Suppressor macrophage treated with lipopolysaccharide for 1 hour (primary cell): ENCODE measurements at regions not wholly inside any gene's neighbourhood (a gene's known extent, or its start where the extent isn't known, plus 50 kb on each side); places are given as distances from the start of the nearest gene placed in this dataset.
"Not testable (repeated sequence)": the region's sequence is repeated elsewhere in the genome, so short reads cannot be mapped to it uniquely, and the experiment has no call there.

Experiments used
- DNase-seq, 3 donors: peaks; one replicate each; pipeline ENCODE4 v3.0.0-alpha.2; 2020 to 2022

DNA sequence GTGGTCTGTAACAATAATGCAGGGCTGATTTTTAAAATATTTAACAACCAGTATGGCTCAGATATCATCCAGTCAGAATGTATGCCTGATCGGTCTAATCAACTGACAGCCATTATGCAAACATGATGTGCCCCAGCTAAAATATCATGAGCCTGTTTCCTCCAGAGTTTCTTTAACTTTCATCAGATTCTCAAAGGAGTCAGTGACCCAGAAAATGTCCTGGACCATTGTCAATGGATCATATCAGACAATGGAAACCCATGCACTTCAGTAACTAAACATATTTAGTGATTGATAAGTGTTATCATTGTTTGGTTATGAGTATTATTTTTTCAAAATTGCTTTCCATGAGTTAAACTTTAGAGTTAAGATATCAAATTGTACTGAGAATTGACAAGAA, 173.5 kb downstream of the LMBRD1 start:
- no peak for DNase-seq

DNA sequence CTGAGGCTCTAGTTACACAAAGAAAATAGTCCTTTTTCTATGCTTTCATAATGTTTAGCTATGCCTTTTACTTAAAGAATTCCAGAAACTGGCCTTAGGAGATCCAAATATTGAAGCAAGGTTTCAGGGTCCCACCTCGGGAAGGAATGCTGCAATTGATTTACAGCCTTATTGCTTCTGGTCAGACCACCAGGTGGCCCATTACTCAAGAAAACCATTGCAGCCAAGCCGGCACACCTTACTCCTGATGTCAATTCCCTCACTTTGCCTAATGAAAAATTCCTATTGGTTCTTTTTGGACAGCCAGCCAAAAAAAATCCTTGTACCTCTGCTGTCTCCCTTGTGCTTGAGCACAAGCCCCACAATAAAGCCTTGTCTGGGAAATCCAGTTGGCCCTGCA, 173.9 kb downstream of the LMBRD1 start:
- DNase-seq = no peak

DNA sequence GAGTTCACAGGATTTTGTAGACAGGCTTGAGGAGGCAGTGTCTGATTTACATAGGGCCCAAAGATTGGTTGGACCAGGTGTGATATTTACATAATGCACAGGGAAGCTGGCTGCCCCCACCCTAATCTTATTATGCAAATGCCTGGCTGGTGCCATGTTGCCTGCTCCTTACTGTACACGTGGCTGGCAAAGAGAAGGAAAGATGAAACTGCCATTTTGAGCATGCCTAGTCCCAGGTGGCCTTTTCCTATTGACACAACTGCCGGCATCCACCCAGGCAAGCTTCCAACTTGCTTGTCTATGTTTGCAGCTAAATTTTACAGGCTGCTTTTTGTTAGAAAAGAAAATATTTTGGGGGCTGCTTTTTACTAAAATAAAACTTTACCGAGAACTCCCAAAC, 174.6 kb downstream of the LMBRD1 start:
- no peak for DNase-seq

DNA sequence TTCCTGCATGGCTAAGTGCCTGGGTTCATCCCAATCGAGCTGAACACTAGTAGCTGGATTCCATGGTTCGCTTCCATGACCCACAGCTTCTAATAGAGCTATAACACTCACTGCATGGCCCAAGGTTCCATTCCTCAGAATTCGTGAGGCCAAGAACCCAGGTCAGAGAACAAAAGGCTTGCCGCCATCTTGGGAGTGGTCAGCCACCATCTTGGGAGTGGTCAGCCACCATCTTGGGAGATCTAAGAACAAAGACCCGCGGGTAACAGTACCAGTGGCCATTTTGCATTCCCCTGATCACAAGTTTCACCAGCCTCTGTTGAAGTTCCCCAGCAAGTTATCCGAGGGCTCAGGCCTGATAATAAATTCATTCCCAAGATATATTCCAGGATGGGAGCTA, 179.6 kb downstream of the LMBRD1 start:
- no peak for DNase-seq

DNA sequence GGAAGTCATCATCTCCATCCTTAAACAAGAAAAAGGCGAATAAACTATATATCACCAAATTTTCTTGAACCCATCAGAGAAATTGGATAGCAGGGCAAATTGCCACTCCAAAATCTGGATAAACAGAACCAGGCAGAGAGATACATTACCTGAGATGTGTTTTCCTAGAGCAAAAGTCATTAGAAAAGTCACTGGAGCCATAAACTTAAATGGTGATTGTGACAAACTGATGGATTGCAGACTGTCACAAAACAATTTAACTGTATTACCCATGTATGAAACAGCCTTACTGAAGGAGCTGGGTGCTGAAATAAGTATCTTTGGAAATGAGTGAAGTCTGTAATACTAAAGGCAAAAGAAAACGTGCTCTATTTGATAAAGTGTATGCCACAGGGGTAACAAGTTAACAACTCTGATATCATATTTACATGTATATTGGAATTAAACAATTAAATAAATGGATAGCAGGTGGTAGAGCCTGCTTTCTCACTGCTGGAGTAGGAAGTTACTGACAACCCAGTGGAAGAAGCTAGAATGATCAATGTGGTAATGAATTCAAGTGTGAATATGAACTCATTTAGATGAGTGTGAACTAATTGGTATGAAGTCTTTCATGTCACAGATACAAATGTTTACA, 186.9 kb downstream of the LMBRD1 start:
- DNase-seq = no peak

DNA sequence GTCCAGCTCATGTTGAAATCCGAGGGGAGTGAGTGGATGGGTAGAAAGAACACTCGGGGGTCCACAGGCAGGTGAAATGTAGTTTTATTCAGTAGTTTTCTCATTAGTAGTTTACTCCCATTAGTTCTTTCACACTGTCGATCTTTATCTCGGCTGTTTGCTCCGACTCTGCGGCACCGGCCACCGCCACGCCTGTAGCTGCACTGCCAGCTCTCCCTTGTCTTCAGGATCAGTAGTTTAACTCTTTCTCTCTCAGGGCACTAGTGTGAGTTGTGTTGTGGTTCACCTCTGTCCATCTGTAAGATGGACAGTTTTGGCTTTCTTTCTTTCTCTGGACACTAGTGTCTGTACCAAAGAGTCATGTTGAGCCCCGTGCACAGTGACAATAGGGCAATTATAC, 195.7 kb downstream of the LMBRD1 start:
- no peak for DNase-seq

DNA sequence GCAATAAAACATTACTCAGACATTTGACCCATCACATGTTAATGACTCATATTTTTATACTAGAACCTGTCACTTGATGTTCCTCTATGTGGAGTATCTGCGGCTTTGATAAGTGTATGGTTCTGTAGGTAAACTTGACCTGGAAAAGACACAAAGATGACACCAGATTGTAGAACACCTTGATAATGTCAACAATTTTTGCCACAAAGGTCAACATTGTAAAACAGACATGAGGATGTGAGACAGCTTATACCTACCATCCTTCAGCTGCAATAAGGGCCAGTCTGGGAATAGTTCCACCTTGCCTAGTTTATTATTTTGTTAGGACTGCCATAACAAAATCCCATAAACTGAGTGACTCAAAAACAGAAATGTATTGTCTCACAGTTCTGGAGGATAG, 202.4 kb downstream of the LMBRD1 start:
- no peak for DNase-seq

DNA sequence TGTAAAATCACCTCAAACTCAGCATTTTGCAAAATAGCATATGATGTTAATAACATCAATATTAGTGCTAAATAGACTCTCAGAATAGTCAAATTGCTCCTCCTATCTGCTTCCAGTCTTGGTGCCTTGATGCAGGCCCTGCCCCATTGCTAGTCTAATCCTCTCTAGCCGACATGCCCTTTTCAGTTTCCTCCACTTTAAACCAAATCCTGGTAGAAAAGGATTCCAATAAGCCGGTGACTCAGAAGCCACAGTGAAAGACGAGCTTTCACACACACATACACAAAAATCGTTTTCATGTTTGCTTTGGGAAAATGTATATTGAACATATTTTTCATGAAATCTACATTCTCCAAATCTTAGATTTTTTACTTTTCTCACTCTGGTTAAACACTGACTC, 203.1 kb downstream of the LMBRD1 start:
- no peak for DNase-seq

DNA sequence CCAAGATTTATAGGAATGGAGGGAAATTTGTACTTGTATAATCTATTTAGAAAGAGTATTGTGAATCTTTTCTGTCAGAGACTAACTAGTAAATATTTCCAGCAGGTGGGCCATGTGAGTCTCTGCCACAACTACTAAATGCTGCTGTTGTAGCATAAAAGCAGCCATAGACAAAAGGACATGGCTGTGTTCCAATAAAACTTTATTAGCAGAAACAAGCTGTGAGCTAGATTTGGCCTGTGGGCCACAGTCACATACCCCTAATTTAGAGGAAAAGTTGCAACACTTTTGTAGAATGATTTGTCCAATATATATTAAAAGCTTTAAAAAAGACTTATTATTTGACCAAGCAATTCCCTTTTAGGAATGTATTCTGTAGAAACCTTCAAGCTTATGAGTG, 207.2 kb downstream of the LMBRD1 start:
- no peak for DNase-seq

DNA sequence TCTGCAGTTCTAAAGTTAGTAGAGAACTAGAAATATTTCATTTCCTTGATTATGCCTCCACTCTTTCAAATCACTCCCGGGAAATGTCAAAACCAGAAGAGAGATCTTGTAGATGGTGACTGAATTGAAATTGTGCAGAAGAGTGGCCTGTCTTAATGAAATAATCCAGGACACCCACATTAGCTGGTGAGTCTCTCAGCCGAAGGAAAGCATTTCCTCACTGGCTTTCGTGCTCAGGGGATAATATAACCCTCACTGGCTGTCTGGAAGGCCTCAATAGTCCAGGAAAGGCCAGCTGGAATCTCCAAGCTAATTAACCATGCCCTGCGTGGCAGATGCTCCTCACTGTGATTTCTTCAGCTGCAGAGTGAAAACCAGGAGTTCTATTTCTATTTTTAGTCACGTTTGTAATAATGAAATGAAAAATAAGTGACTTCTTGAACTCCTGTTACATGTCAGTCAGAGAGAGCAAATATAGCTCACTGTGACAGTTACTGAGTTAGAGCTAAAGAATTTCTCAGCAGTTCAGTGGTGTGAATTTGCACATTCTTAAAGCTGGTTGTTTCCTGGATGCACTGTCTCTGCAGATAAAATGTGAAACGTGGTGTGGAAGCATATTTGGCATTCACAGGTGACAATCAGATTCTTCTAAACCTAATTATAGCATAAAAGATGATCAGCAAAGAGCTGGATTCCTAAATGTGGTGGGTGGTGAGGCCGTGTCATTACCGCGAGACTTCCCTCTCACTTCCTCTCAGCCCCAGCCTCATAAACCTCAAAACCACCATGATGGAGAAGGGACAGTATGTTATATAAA, 211.7 kb downstream of the LMBRD1 start:
- peak in 1 of 3 donors; percentile 4 for DNase-seq

DNA sequence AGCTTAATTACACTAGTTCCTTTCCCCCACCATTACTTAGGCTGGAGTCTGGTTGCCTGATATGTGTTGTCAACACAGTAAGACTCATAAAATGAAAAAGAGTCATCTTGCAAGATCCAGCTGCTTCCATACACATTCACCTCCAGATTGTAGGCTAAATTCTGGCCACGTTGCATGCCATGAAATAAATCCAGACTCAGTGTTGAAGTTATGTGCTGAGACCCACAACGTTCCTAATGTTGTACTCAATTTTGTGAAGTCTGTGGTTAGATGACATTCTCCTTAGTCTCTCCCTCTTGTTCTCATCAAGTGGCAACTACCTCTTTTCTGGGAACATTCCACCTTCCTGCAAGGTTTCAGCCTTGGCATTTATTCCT, 212.3 kb downstream of the LMBRD1 start:
- no peak for DNase-seq

DNA sequence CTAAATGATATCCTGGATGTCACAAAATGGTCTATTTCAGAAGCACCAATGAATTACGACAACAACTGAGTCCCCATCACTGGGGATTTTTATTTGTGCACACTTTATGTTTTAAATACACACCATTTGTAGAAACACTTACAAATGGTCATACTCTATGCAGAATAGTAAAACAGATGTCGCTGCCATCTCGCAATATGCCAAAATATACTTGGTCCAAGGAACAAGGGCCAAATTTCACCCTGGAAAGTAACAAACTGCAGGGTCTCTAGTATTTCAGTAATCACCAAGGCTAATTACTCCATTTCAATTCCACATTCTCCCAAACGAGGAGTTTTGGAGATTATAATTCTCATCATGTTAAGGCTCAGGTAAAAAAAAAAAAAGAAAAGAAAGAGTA, 215.2 kb downstream of the LMBRD1 start:
- no peak for DNase-seq

DNA sequence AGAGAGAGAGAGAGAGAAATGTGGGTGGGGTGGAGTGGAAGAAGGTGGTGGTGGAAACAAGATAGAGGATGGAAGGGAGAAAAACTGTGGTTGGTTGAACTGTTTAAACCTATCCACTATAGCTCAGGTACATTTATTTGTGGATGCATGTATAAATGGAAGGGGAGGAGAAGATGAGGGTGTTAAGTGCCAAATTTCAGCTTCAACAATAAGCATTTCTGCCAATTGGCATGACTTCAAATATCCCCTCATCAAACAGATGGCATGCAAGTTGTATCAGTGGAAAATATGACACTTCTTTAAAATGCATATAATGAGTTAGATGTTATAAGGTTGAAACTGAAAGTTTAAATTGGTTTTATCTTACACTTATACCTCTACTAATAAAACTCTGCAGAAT, 216.1 kb downstream of the LMBRD1 start:
- no peak for DNase-seq

DNA sequence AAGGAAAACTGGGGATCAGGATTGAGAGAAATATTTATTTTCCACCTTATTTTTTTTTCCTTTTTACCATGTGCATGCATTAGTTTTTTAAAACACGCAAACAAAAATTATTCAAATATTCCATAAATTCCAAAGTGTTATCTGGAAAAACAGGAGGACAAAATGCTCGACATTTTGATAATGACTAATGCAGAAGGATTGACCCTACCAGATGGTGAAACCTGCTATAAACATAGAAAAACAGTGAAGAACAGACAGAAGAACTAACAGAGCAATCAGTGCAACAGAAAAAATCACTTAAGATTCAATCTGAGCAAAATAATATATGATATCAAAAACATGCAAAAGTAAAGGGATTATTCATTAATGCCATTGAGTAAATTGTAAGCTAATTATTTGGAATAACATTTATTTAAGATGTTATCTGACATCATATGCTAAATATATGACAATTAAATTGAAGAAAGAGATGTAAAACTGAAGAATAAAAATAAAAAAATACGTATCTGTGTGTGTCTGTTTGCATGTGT, 218.4 kb downstream of the LMBRD1 start:
- no peak for DNase-seq

DNA sequence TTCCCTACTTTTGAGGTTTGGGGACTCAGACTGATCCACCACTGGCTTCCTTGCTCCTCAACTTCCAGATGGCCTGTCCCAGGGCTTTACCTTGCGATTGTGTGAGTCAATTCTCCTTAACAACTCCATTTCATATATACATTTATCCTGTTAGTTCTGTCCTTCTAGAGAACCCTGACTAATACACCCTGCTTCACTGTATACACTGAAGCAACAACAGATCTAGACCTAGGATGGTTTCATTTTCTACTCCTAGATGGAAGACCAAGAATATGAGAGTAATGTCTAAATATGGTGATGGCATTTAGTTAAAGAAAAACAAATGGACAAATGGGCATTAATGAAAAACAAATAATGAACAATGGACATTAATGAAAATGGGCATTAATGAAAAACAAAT, 225.6 kb downstream of the LMBRD1 start:
- no peak for DNase-seq

DNA sequence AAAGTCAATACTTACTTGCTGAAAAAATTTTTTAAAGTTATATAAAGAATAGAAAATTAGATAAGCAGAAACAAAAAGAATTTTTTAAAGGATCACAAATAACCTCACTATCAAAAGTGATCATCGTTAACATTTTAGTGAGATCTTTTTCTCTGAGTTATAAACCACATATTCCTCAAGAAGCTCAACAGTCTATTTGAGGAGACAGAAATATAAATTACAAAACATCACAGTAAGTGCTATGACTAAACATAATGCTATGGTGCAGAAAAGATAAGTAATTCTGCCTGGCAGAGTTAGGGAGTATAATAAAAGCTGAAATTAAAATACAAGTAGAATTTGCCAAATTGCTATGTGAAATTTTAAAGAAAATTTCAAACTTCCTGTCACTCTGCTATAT, 226.7 kb downstream of the LMBRD1 start:
- no peak for DNase-seq

DNA sequence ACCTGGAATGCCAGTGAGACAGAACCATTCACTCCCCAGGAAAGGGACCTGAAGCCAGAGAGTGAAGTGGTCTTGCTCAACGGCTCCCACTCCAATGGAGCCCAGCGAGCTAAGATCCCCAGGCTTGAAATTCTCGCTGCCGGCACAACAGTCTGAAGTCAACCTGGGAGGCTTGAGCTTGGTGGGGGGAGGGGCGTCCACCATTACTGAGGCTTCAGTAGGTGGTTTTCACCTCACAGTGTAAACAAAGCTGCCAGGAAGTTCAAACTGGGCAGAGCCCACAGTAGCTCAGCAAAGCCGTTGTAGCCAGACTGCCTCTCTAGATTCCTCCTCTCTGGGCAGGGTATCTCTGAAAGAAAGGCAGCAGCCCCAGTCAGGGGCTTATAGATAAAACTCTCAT, 236.2 kb downstream of the LMBRD1 start:
- DNase-seq = not testable (repeated sequence)

DNA sequence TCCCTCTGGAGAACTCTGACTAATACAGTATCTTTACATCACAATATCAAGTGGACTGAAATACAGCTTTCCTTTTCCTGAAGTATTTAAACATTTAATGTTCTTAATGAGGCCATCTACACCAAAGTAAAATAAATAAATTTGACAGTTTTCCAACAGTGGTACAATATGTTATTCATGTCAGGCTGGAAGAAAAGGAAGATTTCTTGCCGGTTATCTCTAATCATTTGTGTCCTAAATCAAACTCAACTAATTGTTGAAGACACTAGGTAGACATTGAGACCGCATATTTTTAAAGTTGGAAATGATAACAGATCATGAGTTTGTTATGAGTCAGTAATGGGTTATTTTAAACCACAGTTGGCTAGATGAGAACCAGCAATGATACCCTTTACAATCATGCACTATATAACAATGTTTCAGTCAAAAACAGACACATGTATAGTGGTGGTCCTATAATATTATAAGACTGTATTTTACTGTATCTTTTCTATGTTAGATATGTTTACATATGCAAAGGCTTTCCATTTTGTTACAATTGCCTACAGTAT, 241.6 kb downstream of the LMBRD1 start:
- no peak for DNase-seq

DNA sequence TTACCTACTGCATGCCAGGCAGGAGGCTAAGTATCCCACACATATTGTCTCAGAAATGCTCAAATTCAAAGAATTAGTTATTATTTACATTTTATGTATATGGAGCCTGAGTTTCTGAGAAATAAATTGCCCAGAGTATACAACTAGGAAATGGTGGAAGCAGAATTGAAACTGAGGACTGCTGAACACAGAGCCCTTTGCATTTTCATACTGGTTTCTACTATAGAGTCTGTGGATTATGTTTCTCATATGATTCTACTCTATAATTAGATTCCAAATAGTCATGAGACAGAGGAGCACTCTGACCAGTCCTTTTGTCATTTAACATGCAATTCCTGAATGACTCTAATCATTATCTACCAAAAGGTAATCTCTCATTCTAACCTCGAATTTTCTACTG, 254.3 kb downstream of the LMBRD1 start:
- DNase-seq = no peak

DNA sequence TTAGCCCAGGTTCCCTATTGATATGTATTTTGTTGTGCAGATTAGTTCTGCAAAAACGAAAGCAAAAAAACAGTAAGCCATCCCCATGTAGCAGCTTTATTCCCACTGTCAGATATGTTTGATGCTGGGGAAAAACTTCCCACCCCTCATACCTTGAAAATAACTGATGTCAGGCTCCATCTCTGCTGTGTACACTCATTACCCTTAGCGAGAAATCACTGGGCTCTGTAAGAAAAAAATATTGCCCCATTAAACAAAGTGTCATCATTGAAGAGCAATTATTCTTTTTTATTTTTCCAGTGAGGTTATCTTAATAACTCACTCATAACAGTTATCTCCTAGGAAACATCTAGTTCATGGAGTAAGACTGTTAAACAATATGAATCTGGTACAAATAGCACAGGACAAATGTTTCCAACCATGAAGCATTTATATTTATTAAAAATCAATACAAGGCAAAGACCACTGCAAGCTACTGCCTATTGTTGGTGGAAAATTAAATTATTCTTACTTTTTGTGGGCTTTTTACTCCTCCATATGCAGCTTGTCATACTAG, 268.8 kb downstream of the LMBRD1 start:
- no peak for DNase-seq

DNA sequence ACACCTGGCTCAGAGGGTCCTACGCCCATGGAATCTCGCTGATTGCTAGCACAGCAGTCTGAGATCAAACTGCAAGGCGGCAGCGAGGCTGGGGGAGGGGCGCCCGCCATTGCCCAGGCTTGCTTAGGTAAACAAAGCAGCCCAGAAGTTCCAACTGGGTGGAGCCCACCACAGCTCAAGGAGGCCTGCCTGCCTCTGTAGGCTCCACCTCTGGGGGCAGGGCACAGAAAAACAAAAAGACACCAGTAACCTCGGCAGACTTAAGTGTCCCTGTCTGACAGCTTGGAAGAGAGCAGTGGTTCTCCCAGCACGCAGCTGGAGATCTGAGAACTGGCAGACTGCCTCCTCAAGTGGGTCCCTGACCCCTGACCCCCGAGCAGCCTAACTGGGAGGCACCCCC, 281.3 kb downstream of the LMBRD1 start:
- not testable (repeated sequence) for DNase-seq

DNA sequence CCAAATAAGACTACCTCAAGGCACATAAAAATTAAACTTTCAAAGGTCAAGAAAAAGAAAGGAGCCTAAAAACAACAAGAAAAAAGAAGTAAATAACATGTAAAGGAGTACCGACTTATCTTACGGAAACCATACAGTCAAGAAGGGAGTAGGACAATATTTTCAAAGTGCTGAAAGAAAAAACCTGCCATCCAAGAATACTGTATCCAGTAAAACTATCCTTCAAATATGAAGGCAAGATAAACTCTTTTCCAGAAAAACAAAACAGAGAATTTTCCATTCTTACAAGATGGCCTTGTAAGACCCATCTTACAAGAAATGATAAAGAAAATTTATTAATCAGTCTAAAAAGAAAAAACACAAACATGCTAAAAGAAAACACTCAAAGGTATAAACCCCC, 302.2 kb downstream of the LMBRD1 start:
- no peak for DNase-seq

DNA sequence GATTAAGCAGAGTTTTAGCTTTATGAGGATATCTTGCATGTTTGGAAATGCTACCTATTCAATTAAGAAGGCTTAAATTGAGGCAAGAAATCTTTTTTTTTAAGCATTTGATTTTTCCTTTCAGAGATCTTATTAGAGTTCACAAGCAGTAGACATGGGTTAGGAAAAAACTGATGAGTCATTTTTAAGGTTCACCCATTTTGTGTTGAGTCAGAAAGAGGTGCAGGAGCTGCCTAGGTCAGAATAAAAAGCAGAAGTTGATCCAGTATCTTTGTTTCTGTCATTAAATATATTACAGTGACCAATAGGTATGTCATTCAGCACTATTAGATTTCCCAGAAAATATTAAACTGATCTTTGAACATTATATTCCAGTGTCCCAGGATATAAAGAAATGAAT, 306.8 kb downstream of the LMBRD1 start:
- DNase-seq = no peak

DNA sequence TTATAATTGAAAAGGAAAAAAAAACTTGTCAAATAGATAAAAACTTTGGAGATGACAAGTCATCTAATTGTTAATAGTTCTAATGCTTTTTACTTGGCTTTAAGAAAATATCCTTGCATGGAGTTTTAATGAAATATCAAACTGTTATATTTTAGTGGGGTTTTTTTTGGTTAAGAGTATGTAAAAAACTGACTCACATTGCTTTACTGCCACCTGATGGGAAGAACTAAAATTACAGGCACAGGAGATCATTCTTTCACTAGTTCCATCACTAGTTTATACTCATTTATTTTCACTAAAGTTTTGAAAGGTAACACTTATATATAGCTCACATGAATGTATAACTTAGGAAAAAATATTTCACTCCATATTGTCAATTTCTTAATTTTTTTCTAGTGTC, 309.1 kb downstream of the LMBRD1 start:
- peak in 2 of 3 donors; percentile 0 to 19 for DNase-seq
